HepG2 (cell line): ENCODE measurements at regions not wholly inside any gene's neighbourhood (a gene's known extent, or its start where the extent isn't known, plus 50 kb on each side); places are given as distances from the start of the nearest gene placed in this dataset.
"Not testable (repeated sequence)": the region's sequence is repeated elsewhere in the genome, so short reads cannot be mapped to it uniquely, and the experiment has no call there.

Experiments used
- ATAC-seq: fragments of 200-7000 bp; cut with Tn5 transposase; 3 replicates; pipeline ENCODE4 v1.9.1; 2020; ENCODE audit warnings: mild to moderate bottlenecking, moderate library complexity
- BruUV-seq: library from RNA; stranded (reverse); fragments of 400-500 nt; replicated peaks from 2 replicates; lab custom pipeline; 2021; lab: Mats Ljungman, UMichigan
- CTCF ChIA-PET: fragments of 300-600 bp; formaldehyde crosslinking; extraction: SDS; loops from one replicate; lab custom pipeline; 2021; ENCODE audit warnings: low total read pairs, inconsistent platforms, low intra/inter-chr PET ratio; lab: Yijun Ruan, JAX
- POLR2A ChIA-PET: fragments of 350-600 bp; sonication (Branson Sonifier 250); formaldehyde crosslinking; loops from one replicate; lab custom pipeline; 2020; ENCODE audit warnings: antibody characterized with exemption, inconsistent platforms; lab: Yijun Ruan, JAX
- DNase-seq: peaks from one replicate; pipeline ENCODE4 v3.0.0-alpha.2; 2015; ENCODE audit warnings: low spot score
- FAIRE-seq: peaks from 3 replicates; lab custom pipeline; 2011; peaks lifted over from hg19 to GRCh38; lab: Jason Lieb, UNC
- H2AFZ ChIP-seq: one replicate; pipeline ENCODE4 v1.6.1; 2011; ENCODE audit warnings: low read length, inconsistent platforms
- H3K27ac ChIP-seq: fragments of 300-600 bp; 3 replicates; pipeline ENCODE4 v1.8.0; 2011; ENCODE audit warnings: mixed run types, mild to moderate bottlenecking, mixed read lengths, low read length, inconsistent platforms; ENCODE audit not compliant: insufficient read depth; ENCODE audit errors: extremely low read length
- H3K27me3 ChIP-seq, 2 experiments: fragments of 200-600 bp in 1 of 2; 2 replicates in 1 of 2; 3 replicates in 1 of 2; pipeline versions ENCODE4 v1.6.0 to v1.8.0; 2011; ENCODE audit warnings: low read length in 2 of 2, mild to moderate bottlenecking in 2 of 2, moderate library complexity in 2 of 2, inconsistent platforms in 1 of 2; ENCODE audit not compliant: insufficient read depth in 2 of 2, control insufficient read depth in 1 of 2
- H3K36me3 ChIP-seq, 2 experiments: fragments of 200-600 bp in 1 of 2; replicated peaks in 1 of 2; 2 replicates in 1 of 2; 3 replicates in 1 of 2; pipeline versions ENCODE4 v1.5.1 to v1.8.0; 2011; ENCODE audit warnings: low read length in 2 of 2, inconsistent platforms in 1 of 2; ENCODE audit not compliant: insufficient read depth in 2 of 2, control insufficient read depth in 1 of 2
- H3K4me1 ChIP-seq: 2 replicates; pipeline ENCODE4 v1.5.1; 2012; ENCODE audit warnings: low read length, inconsistent platforms; ENCODE audit not compliant: insufficient read depth
- H3K4me2 ChIP-seq: 2 replicates; pipeline ENCODE4 v1.6.0; 2011; ENCODE audit warnings: low read depth, low read length, inconsistent platforms
- H3K4me3 ChIP-seq, 3 experiments: fragments of 200-600 bp in 1 of 3; sonication (generic), shearing (Covaris generic) in 1 of 3; replicated peaks in 1 of 3; 2 replicates each; pipeline ENCODE4 v1.5.1; 2011 to 2016; ENCODE audit warnings: low read length in 3 of 3, inconsistent platforms in 2 of 3, low read depth in 2 of 3, mild to moderate bottlenecking in 2 of 3, control low read depth in 1 of 3, mixed read lengths in 1 of 3; ENCODE audit not compliant: insufficient read depth in 1 of 3
- H3K79me2 ChIP-seq: one replicate; pipeline ENCODE4 v1.6.1; 2011; ENCODE audit warnings: low read length, inconsistent platforms; ENCODE audit not compliant: insufficient read depth
- H3K9ac ChIP-seq: 2 replicates; pipeline ENCODE4 v1.6.0; 2011; ENCODE audit warnings: mild to moderate bottlenecking, low read depth, low read length, inconsistent platforms; ENCODE audit not compliant: insufficient read depth
- H3K9me3 ChIP-seq: 2 replicates; pipeline ENCODE4 v1.5.1; 2012; ENCODE audit warnings: mild to moderate bottlenecking, low read length
- H4K20me1 ChIP-seq: 2 replicates; pipeline ENCODE4 v1.6.0; 2011; ENCODE audit warnings: inconsistent platforms, mild to moderate bottlenecking, low read length, moderate library complexity; ENCODE audit not compliant: insufficient read depth
- FOXK2 ChIP-seq: fragments of 450-650 bp; IDR thresholded peaks from 2 replicates; pipeline ENCODE4 v1.6.1; 2016
- HNRNPUL1 ChIP-seq: fragments of 200-400 bp; formaldehyde crosslinking; IDR thresholded peaks from 2 replicates; pipeline ENCODE4 v1.6.1; 2017; ENCODE audit warnings: low read depth, mild to moderate bottlenecking, low read length, moderate library complexity
- MIER3 ChIP-seq: IDR thresholded peaks from 2 replicates; pipeline ENCODE4 v1.6.1; 2016; ENCODE audit warnings: missing compliant biosample characterization, borderline replicate concordance
- PHB2 ChIP-seq: fragments of 450-650 bp; IDR thresholded peaks from 2 replicates; pipeline ENCODE4 v1.6.1; 2018; ENCODE audit not compliant: partially characterized antibody
- XBP1 ChIP-seq: sonication (generic); formaldehyde crosslinking; IDR thresholded peaks from 2 replicates; pipeline ENCODE4 v1.5.0; 2020; ENCODE audit warnings: missing genetic modification reagents
- ZNF629 ChIP-seq: sonication (generic); formaldehyde crosslinking; conservative IDR thresholded peaks from 2 replicates; pipeline ENCODE4 v1.5.0; 2020; ENCODE audit warnings: missing genetic modification reagents
- WGBS: methylation state at CpG from one replicate; pipeline ENCODE4 v1.1.6; 2017; ENCODE audit warnings: low lambda C conversion rate; 5-methylcytosine and 5-hydroxymethylcytosine counted together
- in situ Hi-C: cut with HindIII; loops from 2 replicates; pipeline ENCODE4 v1.10.0; 2017; ENCODE audit warnings: low pct_unique_long_range_greater_than_20kb; ENCODE audit not compliant: extremely low pct_ligation_motif_present
- intact Hi-C: fragments of 100-400 bp; cut with micrococcal nuclease; formaldehyde crosslinking; loops from one replicate; pipeline ENCODE4 v1.10.0; 2022; ENCODE audit not compliant: unreplicated experiment
- TF ChIP-seq, protein P1 (sequence below): sonication (generic); formaldehyde crosslinking; IDR thresholded peaks from 2 replicates; pipeline ENCODE4 v1.4.0; 2020; ENCODE audit warnings: mild to moderate bottlenecking, missing genetic modification reagents
- TF ChIP-seq, protein P2 (sequence below): sonication (generic); formaldehyde crosslinking; conservative IDR thresholded peaks from 2 replicates; pipeline ENCODE4 v1.4.0; 2020; ENCODE audit warnings: missing genetic modification reagents
- TF ChIP-seq, protein P3 (sequence below): sonication (generic); formaldehyde crosslinking; IDR thresholded peaks from 2 replicates; pipeline ENCODE4 v1.5.1; 2020; ENCODE audit warnings: mild to moderate bottlenecking, missing genetic modification reagents, borderline replicate concordance
- TF ChIP-seq, protein P4 (sequence below): sonication (generic); formaldehyde crosslinking; IDR thresholded peaks from 2 replicates; pipeline ENCODE4 v1.4.0; 2020; ENCODE audit warnings: mild to moderate bottlenecking, missing genetic modification reagents

- intact Hi-C loops (no loop called here), in situ Hi-C loops (no loop called here)
- BruUV-seq: no TSS peak
- TF ChIP-seq HNRNPUL1 (no peak), FOXK2 (no peak), PHB2 (no peak), XBP1 (no peak), MIER3 (no peak), ZNF629 (CRISPR knock-in tag) (no peak)
- TF ChIP-seq, protein P1, sequence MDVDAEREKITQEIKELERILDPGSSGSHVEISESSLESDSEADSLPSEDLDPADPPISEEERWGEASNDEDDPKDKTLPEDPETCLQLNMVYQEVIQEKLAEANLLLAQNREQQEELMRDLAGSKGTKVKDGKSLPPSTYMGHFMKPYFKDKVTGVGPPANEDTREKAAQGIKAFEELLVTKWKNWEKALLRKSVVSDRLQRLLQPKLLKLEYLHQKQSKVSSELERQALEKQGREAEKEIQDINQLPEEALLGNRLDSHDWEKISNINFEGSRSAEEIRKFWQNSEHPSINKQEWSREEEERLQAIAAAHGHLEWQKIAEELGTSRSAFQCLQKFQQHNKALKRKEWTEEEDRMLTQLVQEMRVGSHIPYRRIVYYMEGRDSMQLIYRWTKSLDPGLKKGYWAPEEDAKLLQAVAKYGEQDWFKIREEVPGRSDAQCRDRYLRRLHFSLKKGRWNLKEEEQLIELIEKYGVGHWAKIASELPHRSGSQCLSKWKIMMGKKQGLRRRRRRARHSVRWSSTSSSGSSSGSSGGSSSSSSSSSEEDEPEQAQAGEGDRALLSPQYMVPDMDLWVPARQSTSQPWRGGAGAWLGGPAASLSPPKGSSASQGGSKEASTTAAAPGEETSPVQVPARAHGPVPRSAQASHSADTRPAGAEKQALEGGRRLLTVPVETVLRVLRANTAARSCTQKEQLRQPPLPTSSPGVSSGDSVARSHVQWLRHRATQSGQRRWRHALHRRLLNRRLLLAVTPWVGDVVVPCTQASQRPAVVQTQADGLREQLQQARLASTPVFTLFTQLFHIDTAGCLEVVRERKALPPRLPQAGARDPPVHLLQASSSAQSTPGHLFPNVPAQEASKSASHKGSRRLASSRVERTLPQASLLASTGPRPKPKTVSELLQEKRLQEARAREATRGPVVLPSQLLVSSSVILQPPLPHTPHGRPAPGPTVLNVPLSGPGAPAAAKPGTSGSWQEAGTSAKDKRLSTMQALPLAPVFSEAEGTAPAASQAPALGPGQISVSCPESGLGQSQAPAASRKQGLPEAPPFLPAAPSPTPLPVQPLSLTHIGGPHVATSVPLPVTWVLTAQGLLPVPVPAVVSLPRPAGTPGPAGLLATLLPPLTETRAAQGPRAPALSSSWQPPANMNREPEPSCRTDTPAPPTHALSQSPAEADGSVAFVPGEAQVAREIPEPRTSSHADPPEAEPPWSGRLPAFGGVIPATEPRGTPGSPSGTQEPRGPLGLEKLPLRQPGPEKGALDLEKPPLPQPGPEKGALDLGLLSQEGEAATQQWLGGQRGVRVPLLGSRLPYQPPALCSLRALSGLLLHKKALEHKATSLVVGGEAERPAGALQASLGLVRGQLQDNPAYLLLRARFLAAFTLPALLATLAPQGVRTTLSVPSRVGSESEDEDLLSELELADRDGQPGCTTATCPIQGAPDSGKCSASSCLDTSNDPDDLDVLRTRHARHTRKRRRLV (CRISPR knock-in tag): no peak
- TF ChIP-seq, protein P2, sequence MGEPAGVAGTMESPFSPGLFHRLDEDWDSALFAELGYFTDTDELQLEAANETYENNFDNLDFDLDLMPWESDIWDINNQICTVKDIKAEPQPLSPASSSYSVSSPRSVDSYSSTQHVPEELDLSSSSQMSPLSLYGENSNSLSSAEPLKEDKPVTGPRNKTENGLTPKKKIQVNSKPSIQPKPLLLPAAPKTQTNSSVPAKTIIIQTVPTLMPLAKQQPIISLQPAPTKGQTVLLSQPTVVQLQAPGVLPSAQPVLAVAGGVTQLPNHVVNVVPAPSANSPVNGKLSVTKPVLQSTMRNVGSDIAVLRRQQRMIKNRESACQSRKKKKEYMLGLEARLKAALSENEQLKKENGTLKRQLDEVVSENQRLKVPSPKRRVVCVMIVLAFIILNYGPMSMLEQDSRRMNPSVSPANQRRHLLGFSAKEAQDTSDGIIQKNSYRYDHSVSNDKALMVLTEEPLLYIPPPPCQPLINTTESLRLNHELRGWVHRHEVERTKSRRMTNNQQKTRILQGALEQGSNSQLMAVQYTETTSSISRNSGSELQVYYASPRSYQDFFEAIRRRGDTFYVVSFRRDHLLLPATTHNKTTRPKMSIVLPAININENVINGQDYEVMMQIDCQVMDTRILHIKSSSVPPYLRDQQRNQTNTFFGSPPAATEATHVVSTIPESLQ: no peak
- TF ChIP-seq, protein P3, sequence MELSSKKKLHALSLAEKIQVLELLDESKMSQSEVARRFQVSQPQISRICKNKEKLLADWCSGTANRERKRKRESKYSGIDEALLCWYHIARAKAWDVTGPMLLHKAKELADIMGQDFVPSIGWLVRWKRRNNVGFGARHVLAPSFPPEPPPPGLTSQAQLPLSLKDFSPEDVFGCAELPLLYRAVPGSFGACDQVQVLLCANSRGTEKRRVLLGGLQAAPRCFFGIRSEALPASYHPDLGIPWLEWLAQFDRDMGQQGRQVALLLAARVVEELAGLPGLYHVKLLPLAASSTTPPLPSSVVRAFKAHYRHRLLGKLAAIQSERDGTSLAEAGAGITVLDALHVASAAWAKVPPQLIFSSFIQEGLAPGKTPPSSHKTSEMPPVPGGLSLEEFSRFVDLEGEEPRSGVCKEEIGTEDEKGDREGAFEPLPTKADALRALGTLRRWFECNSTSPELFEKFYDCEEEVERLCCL (CRISPR knock-in tag): no peak
- TF ChIP-seq, protein P4, sequence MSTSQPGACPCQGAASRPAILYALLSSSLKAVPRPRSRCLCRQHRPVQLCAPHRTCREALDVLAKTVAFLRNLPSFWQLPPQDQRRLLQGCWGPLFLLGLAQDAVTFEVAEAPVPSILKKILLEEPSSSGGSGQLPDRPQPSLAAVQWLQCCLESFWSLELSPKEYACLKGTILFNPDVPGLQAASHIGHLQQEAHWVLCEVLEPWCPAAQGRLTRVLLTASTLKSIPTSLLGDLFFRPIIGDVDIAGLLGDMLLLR: no peak
- CTCF ChIA-PET: no interaction called here
- 0% methylated on average over 1 of the region's 1 CpG for WGBS
- FAIRE-seq: no peak
- no peaks in the 10 kb centered on the region for H3K4me1 ChIP-seq
- H3K9me3 ChIP-seq: no peaks in the 10 kb centered on the region
- no peaks in the 10 kb centered on the region for H3K27me3 ChIP-seq
- H3K9ac ChIP-seq: no peak overlapping the region
- no peak overlapping the region for H3K27ac ChIP-seq
- no peaks in the 10 kb centered on the region for H3K36me3 ChIP-seq
- ATAC-seq: no peak
- no peak overlapping the region for H3K4me2 ChIP-seq
- POLR2A ChIA-PET: no interaction called here
- H3K4me3 ChIP-seq: no peak overlapping the region
- no peak overlapping the region for H2AFZ ChIP-seq
- H4K20me1 ChIP-seq: no peaks in the 10 kb centered on the region
- no peak for DNase-seq
- no peaks in the 10 kb centered on the region for H3K79me2 ChIP-seq
Observed at GRCh38 chr3:135655328-135655727, 310.2 kb upstream of the PPP2R3A start.

GRCh38 chr3:135658451-135658850 lies 307.1 kb upstream of the PPP2R3A start:
- DNase-seq, H4K20me1 ChIP-seq, FAIRE-seq, H3K9ac ChIP-seq, H3K4me1 ChIP-seq, H2AFZ ChIP-seq, CTCF ChIA-PET, H3K4me2 ChIP-seq, H3K27me3 ChIP-seq, H3K9me3 ChIP-seq, H3K27ac ChIP-seq, POLR2A ChIA-PET, H3K36me3 ChIP-seq, in situ Hi-C loops, ATAC-seq, intact Hi-C loops, H3K79me2 ChIP-seq, H3K4me3 ChIP-seq, BruUV-seq: not testable (repeated sequence)
- WGBS: 100% methylated on average over 7 of the region's 14 CpGs
